GM18499 (cell line): ENCODE measurements at regions not wholly inside any gene's neighbourhood (a gene's known extent, or its start where the extent isn't known, plus 50 kb on each side); places are given as distances from the start of the nearest gene placed in this dataset.

Source experiments
- ATAC-seq: cut with Tn5 transposase; IDR thresholded peaks from one replicate; pipeline ENCODE4 v1.9.1; 2021; ENCODE audit warnings: moderate number of reproducible peaks; ENCODE audit not compliant: insufficient read depth, unreplicated experiment

GRCh38 chr14:48937541-48938195 is 648.5 kb downstream of the RPS29 start:
- ATAC-seq = no peak

GRCh38 chr14:48936849-48937248 is 649.3 kb downstream of the RPS29 start:
- ATAC-seq = no peak

- ATAC-seq = no peak
Observed at GRCh38 chr14:48936362-48936761, 649.8 kb downstream of the RPS29 start.

DNA sequence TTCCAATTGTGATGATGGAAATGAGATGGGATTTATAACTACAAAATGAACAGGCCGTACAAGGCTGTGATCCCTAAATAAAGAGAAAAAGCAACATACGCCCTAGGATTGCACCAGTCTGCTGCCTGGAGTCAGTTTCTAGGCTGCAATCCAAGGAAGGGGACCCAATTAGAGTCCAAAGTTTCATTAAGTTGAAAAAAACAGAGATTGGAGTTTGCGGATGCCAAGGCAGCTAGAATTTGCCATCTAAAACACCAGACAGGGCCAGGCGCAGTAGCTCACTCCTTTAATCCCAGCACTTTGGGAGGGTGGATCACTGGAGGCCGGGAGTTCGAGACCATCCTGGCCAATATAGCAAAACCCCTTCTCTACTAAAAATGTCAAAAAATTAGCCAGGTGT is 661.0 kb downstream of the RPS29 start:
- no peak for ATAC-seq

DNA sequence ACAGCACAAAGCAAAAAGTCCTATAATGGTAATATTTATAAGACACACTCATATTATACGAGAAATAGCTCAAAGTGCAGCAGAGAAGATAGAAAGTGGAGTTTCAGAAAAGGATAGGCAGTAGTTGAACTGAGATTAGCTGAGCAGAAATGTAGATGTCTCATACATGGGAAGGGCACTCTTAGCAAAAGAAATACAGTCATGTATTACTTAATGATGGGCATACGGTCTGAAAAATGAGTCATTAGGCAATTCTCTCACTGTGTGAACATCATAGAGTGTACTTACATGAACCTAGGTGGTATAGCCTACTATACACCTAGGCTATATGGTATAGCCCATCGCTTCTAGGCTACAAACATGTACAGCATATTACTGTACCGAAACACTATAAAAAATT is 671.3 kb downstream of the RPS29 start:
- no peak for ATAC-seq

GRCh38 chr14:48914382-48914781 is 671.8 kb downstream of the RPS29 start:
- no peak for ATAC-seq

- ATAC-seq = no peak
Observed at GRCh38 chr14:48900565-48900964, 685.6 kb downstream of the RPS29 start.

DNA sequence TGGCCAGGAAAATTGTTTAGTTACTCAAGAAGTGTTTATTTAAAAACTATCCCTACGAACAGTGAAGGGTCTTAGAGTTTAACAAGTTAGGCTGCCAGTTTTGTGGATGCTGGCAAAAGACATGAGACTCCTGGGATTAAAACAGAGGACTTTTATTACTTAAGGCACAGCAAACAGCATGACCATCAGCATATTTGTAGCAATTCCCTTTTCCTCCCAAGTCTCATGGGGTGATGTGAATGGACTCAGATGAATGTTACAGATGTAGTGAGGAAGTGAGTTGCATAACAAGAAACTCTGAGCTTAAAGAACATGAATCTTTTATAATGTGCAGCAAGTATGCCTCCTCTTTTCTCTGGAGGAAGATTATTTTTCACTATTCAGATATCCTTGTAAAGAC is 695.8 kb downstream of the RPS29 start:
- ATAC-seq = no peak

GRCh38 chr14:48876806-48877340 is 709.3 kb downstream of the RPS29 start:
- ATAC-seq = no peak

DNA sequence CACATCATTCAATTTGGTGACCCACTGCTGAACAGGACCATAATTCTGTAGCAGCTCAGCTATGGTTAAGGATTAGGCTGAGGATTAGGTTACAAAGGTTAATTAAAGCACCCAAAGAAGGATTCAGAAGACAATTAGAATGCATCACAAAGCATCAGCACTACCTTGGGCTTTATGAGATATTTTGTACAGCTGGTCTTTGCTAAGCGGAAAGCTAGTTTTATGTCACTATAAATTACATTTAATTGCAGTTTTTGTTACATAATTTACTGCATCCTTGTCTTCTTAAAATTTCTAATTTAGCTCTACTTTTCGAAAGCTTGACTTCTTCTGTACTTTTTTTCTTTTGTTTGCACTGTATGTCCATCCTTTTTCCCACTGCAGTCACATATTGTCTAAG is 711.5 kb downstream of the RPS29 start:
- no peak for ATAC-seq

DNA sequence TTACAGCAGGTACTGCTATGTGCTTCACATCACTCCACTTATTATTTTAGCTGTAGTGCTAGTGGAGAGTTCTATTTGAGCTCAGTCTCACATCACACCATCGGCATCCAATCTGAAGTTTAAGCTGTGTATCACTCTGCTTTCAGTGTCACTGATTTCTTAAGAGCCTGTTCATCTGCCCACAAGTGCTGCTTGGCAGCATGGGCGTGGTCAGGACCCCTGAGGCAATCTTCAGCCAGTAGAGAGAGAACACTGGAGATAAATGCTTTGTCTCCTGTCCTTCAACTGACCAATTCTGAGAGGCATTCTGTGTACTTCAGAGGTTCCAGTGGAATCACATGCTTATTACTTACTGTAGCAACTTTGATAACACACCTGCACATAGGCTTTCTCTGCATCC is 728.8 kb downstream of the RPS29 start:
- ATAC-seq = no peak

GRCh38 chr14:48853159-48853558 is 733.0 kb downstream of the RPS29 start:
- ATAC-seq = no peak

- ATAC-seq = no peak
Observed at GRCh38 chr14:48849741-48850322, 736.3 kb downstream of the RPS29 start.

- no peak for ATAC-seq
Observed at GRCh38 chr14:48842785-48843184, 743.4 kb downstream of the RPS29 start.

- ATAC-seq = no peak
Observed at GRCh38 chr14:48826058-48826457, 760.1 kb downstream of the RPS29 start.

DNA sequence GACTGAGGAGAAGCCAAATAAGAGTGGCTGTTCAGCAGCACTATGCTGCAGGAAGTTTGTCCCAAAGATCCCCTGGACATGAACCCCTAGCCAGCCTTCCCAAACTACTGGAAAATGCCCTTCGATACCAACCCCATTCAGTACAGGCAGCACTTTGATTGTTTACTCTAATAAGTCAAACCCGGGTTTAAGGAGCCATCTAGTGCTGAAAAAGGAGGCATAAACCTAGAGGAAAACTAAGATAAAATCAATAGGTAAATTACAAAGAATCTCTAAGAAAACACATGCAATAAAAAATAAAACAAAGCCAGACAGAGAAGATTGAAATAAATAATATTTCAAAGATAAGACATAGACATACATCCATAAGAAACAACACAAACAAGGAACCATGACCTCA is 771.6 kb downstream of the RPS29 start:
- ATAC-seq = no peak

GRCh38 chr14:48805315-48805714 is 780.9 kb downstream of the RPS29 start:
- no peak for ATAC-seq

GRCh38 chr14:48792376-48793024 is 793.7 kb downstream of the RPS29 start:
- no peak for ATAC-seq

DNA sequence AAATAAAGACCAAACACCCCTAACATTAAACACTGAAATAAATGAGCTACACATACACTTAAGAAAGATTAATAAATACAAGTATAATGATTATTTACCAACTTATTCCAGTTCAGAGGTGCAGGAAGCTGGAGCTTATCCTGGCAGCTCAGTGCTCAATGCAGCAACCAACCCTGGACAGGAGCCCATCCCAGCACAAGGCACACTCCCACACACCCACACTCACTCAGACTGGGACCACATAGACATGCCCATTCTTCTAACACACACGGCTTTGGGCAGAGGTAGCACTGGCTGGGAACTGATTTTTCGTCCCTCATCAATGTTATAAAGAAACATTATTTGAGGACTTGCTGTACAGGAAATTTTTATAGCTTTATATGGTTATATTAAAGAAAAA is 797.4 kb downstream of the RPS29 start:
- no peak for ATAC-seq

DNA sequence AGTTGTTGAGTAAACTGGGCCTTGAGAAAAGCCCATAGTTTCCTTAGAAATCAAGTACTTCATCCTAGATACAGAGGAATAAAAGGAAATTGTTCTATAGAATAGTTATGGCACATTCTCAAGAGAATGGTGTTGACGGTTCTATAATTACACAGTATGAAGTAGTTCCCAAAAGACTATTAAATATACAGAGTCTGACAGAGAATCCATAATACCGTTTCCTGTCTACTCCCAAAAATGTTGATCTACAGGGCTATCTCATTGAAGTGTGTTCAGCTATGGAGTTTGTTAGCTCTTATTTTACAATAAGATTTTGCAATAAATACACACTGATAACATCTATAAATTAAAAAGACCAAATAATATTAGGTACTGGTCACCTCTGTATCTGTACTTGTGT is 799.7 kb downstream of the RPS29 start:
- no peak for ATAC-seq

GRCh38 chr14:48771717-48772116 is 814.5 kb downstream of the RPS29 start:
- no peak for ATAC-seq

DNA sequence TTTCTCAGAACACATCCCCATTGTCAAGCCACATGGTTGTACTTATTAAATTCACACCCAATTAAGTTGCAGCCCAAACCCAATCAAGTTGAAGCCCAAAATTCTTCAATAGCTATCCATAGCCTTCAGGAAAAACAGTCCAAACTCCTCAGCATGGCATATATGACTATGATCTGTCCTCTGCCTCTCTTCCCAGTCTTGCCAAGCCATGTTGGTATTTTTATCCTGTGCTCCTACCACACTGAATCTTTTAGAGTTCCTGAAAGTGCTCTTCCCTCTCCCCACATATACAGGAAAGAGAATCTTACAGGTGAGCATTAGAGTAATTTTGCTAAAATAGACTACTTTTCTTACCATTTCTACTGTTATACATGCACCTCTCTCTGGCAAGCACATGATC is 834.9 kb downstream of the RPS29 start:
- ATAC-seq = no peak
